Upper lobe of left lung (tissue), 6 donors: ENCODE measurements at regions not wholly inside any gene's neighbourhood (a gene's known extent, or its start where the extent isn't known, plus 50 kb on each side); places are given as distances from the start of the nearest gene placed in this dataset.
"Not testable (repeated sequence)": the region's sequence is repeated elsewhere in the genome, so short reads cannot be mapped to it uniquely, and the experiment has no call there.

ENCODE experiments used
- ATAC-seq, 2 donors: fragments of 200-7000 bp; cut with Tn5 transposase; one replicate each; pipeline ENCODE4 v1.9.1; 2022; ENCODE audit warnings: mild to moderate bottlenecking in 2 of 2, moderate library complexity in 2 of 2; ENCODE audit not compliant: low FRiP score in 2 of 2
- DNase-seq, 2 donors: peaks; one replicate each; pipeline ENCODE4 v3.0.0-alpha.2; 2019 to 2020
- H3K27ac ChIP-seq, 4 donors: fragments of 200-600 bp; sonication (generic); one replicate each; pipeline ENCODE4 v1.5.1; 2016 to 2019
- H3K27me3 ChIP-seq, 4 donors: fragments of 200-600 bp; sonication (generic); one replicate each; pipeline ENCODE4 v1.5.1; 2017 to 2019
- H3K36me3 ChIP-seq, 4 donors: fragments of 200-600 bp; sonication (generic); one replicate each; pipeline ENCODE4 v1.5.1; 2016 to 2019
- H3K4me1 ChIP-seq, 4 donors: fragments of 200-600 bp; sonication (generic); one replicate each; pipeline ENCODE4 v1.5.1; 2018 to 2019
- H3K4me3 ChIP-seq, 4 donors: fragments of 200-600 bp; sonication (generic); one replicate each; pipeline ENCODE4 v1.5.1; 2017 to 2019; ENCODE audit warnings: mild to moderate bottlenecking in 2 of 4, moderate library complexity in 1 of 4
- H3K9me3 ChIP-seq, 4 donors: fragments of 200-600 bp; sonication (generic); one replicate each; pipeline ENCODE4 v1.5.1; 2018 to 2019
- CTCF ChIP-seq, 6 experiments: fragments of 450-650 bp in 4 of 6; fragments of 200-600 bp in 2 of 6; sonication (generic) in 2 of 6; IDR thresholded peaks; one replicate each; pipeline ENCODE4 v1.5.1; 2016 to 2019; ENCODE audit warnings: antibody characterized with exemption in 6 of 6
- EP300 ChIP-seq, 4 donors: sonication (generic); formaldehyde crosslinking; IDR thresholded peaks; one replicate each; pipeline ENCODE4 v1.5.1; 2017; ENCODE audit warnings: antibody characterized with exemption in 4 of 4, control low read depth in 2 of 4
- POLR2A ChIP-seq, 4 donors: fragments of 450-650 bp; IDR thresholded peaks; one replicate each; pipeline ENCODE4 v1.5.1; 2016 to 2017; ENCODE audit warnings: antibody characterized with exemption in 4 of 4, mild to moderate bottlenecking in 2 of 4
- POLR2AphosphoS5 ChIP-seq, 2 donors: sonication (generic); formaldehyde crosslinking; IDR thresholded peaks; one replicate each; pipeline ENCODE4 v1.5.1; 2017; ENCODE audit warnings: antibody characterized with exemption in 2 of 2
- WGBS, 2 donors: methylation state at CpG; one replicate each; pipeline ENCODE4 v1.1.5; 2017 to 2018; 5-methylcytosine and 5-hydroxymethylcytosine counted together
- donor health status: DM: no; HTN: no; CAD: no; lungs with moderate emphysema.
- donor health status: DM: no; HTN: yes; CAD: no; lungs with severe emphysema.

DNA sequence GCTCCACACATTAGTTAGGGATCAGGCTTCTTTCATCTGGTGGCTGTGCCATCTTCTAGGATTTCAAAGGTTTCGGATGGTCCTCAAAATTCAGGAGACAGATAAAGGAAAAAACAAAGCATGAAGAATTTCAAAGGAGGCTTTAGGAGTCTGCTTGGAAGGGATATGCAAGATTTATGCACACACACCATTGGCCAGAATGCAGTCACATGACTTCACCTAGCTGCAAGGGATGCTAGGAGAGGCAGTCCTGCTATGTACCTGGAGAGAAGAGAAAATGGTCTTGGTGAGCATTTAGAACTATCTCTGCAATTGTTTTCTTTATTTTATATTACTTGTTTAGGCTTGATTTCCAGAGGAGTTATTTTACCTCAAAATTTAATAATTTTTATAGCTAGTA lies 174.6 kb downstream of the PCTP start:
- TF ChIP-seq POLR2AphosphoS5 (IDR thresholded peaks at IDR 0.05) (no peak), CTCF (IDR thresholded peaks at IDR 0.05) (no peak)

GRCh38 chr17:55926276-55926990 lies 175.6 kb downstream of the PCTP start:
- no peaks in the 10 kb centered on the region for H3K27me3 ChIP-seq
- DNase-seq, result no peak
- H3K4me3 ChIP-seq, result no peak overlapping the region
- no peak for ATAC-seq
- TF ChIP-seq POLR2A (IDR thresholded peaks at IDR 0.05) (no peak), EP300 (IDR thresholded peaks at IDR 0.05) (no peak), POLR2AphosphoS5 (IDR thresholded peaks at IDR 0.05) (no peak), CTCF (IDR thresholded peaks at IDR 0.05) (no peak)
- H3K27ac ChIP-seq, result no peak overlapping the region
- WGBS, 2 donors, result 52 to 57% methylated on average over 4 of the region's 4 CpGs
- no peaks in the 10 kb centered on the region for H3K4me1 ChIP-seq
- no peaks in the 10 kb centered on the region for H3K9me3 ChIP-seq
- H3K36me3 ChIP-seq, result no peaks in the 10 kb centered on the region

More for the DNA sequence above, 174.6 kb downstream of the PCTP start:
- Histone ChIP-seq H3K4me1 (no peaks in the 10 kb centered on the region), H3K27ac (no peak overlapping the region), H3K27me3 (no peaks in the 10 kb centered on the region), H3K9me3 (no peaks in the 10 kb centered on the region), H3K4me3 (no peak overlapping the region), H3K36me3 (no peaks in the 10 kb centered on the region)
- DNase-seq (no peak), ATAC-seq (no peak)
- WGBS, 2 donors, result 97 to 100% methylated on average over 1 of the region's 1 CpG

GRCh38 chr17:55930291-55930809 lies 179.5 kb downstream of the PCTP start:
- TF ChIP-seq POLR2AphosphoS5 (IDR thresholded peaks at IDR 0.05) (no peak), POLR2A (IDR thresholded peaks at IDR 0.05) (no peak), CTCF (IDR thresholded peaks at IDR 0.05) (no peak), EP300 (IDR thresholded peaks at IDR 0.05) (no peak)
- H3K4me1 ChIP-seq, result no peaks in the 10 kb centered on the region
- H3K27ac ChIP-seq, result no peak overlapping the region
- DNase-seq (no peak), ATAC-seq (no peak)
- no peaks in the 10 kb centered on the region for H3K36me3 ChIP-seq
- no peak overlapping the region for H3K4me3 ChIP-seq
- H3K27me3 ChIP-seq, result no peaks in the 10 kb centered on the region
- WGBS, 2 donors, result 79 to 89% methylated on average over 1 of the region's 1 CpG
- no peaks in the 10 kb centered on the region for H3K9me3 ChIP-seq

- no peaks in the 10 kb centered on the region for H3K36me3 ChIP-seq
- H3K27ac ChIP-seq, result no peak overlapping the region
- WGBS, 2 donors, result 78 to 89% methylated on average over 1 of the region's 1 CpG
- DNase-seq (no peak), ATAC-seq (no peak)
- H3K27me3 ChIP-seq, result no peaks in the 10 kb centered on the region
- no peak overlapping the region for H3K4me3 ChIP-seq
- no peaks in the 10 kb centered on the region for H3K4me1 ChIP-seq
- no peak for TF ChIP-seq EP300 (IDR thresholded peaks at IDR 0.05)
- TF ChIP-seq POLR2A (IDR thresholded peaks at IDR 0.05), result no peak
- TF ChIP-seq POLR2AphosphoS5 (IDR thresholded peaks at IDR 0.05), result no peak
- no peak for TF ChIP-seq CTCF (IDR thresholded peaks at IDR 0.05)
- no peaks in the 10 kb centered on the region for H3K9me3 ChIP-seq
These were observed 180.6 kb downstream of the PCTP start for GRCh38 chr17:55931446-55931845.

- ATAC-seq (no peak), DNase-seq (no peak)
- Histone ChIP-seq H3K4me1 (no peaks in the 10 kb centered on the region), H3K36me3 (no peaks in the 10 kb centered on the region), H3K9me3 (no peaks in the 10 kb centered on the region), H3K4me3 (no peak overlapping the region), H3K27me3 (no peaks in the 10 kb centered on the region), H3K27ac (no peak overlapping the region)
- no peak for TF ChIP-seq CTCF (IDR thresholded peaks at IDR 0.05)
- TF ChIP-seq POLR2A (IDR thresholded peaks at IDR 0.05), result no peak
- TF ChIP-seq EP300 (IDR thresholded peaks at IDR 0.05), result no peak
- TF ChIP-seq POLR2AphosphoS5 (IDR thresholded peaks at IDR 0.05), result no peak
- WGBS, 2 donors, result 83 to 100% methylated on average over 2 of the region's 2 CpGs
These were observed 182.1 kb downstream of the PCTP start for GRCh38 chr17:55932973-55933372.

DNA sequence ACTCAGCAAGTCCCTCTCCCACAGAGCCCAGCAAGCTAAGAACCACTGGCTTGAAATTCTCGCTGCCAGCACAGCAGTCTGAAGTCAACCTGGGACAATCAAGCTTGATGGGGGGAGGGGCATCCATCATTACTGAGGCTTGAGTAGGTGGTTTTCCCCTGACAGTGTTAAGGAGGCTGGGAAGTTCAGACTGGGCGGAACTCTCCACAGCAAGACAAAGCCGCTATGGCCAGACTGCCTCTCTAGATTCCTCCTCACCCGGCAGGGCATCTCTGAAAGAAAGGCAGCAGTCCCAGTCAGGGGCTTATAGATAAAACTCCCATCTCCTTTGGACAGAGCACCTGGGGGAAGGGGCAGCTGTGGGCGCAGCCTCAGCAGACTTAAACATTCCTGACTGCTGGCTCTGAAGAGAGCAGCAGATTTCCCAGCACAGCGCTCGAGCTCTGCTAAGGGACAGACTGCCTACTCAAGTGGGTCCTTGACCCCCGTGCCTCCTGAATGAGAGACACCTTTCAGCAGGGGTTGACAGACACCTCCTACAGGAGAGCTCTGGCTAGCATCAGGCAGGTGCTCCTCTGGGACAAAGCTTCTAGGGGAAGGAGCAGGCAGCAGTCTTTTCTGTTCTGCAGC lies 188.4 kb downstream of the PCTP start:
- H3K4me3 ChIP-seq, ATAC-seq, H3K36me3 ChIP-seq, H3K9me3 ChIP-seq, DNase-seq, H3K27ac ChIP-seq, H3K27me3 ChIP-seq, H3K4me1 ChIP-seq: not testable (repeated sequence)
- WGBS, 2 donors, result 48 to 70% methylated on average over 2 to 8 of the region's 8 CpGs
